H9 (cell line): ENCODE measurements at regions not wholly inside any gene's neighbourhood (a gene's known extent, or its start where the extent isn't known, plus 50 kb on each side); places are given as distances from the start of the nearest gene placed in this dataset.

Experiments used
- DNase-seq: peaks from one replicate; pipeline ENCODE4 v3.0.0-alpha.2; 2017
- H2AFZ ChIP-seq: one replicate; pipeline ENCODE4 v1.6.1; 2013; ENCODE audit warnings: mild to moderate bottlenecking, low read length, control low read depth, moderate library complexity
- H2AK5ac ChIP-seq: 2 replicates; pipeline ENCODE4 v1.6.1; 2013; ENCODE audit warnings: low read length, control low read depth, mixed read lengths; ENCODE audit not compliant: insufficient read length
- H2BK120ac ChIP-seq: one replicate; pipeline ENCODE4 v1.6.1; 2013; ENCODE audit warnings: low read depth, mild to moderate bottlenecking, low read length, control low read depth, inconsistent platforms; ENCODE audit not compliant: poor library complexity, severe bottlenecking
- H2BK12ac ChIP-seq: 2 replicates; pipeline ENCODE4 v1.6.1; 2013; ENCODE audit warnings: low read length, control low read depth, mixed read lengths, low read depth; ENCODE audit not compliant: insufficient read length
- H2BK15ac ChIP-seq: 2 replicates; pipeline ENCODE4 v1.6.1; 2013; ENCODE audit warnings: low read depth, low read length, control low read depth
- H2BK20ac ChIP-seq: one replicate; pipeline ENCODE4 v1.6.1; 2013; ENCODE audit warnings: low read depth, mild to moderate bottlenecking, low read length, control low read depth, inconsistent platforms; ENCODE audit not compliant: poor library complexity, severe bottlenecking
- H2BK5ac ChIP-seq: 2 replicates; pipeline ENCODE4 v1.6.1; 2013; ENCODE audit warnings: low read length, control low read depth, mixed read lengths; ENCODE audit not compliant: insufficient read length
- H3K14ac ChIP-seq: 2 replicates; pipeline ENCODE4 v1.6.1; 2013; ENCODE audit warnings: low read length, control low read depth; ENCODE audit not compliant: insufficient read depth
- H3K18ac ChIP-seq: 2 replicates; pipeline ENCODE4 v1.6.1; 2013; ENCODE audit warnings: low read depth, mild to moderate bottlenecking, mixed read lengths, low read length, control low read depth; ENCODE audit not compliant: insufficient read length
- H3K23ac ChIP-seq: 2 replicates; pipeline ENCODE4 v1.6.1; 2013; ENCODE audit warnings: low read length, control low read depth, mixed read lengths, low read depth; ENCODE audit not compliant: insufficient read length
- H3K23me2 ChIP-seq: 2 replicates; pipeline ENCODE4 v1.6.1; 2013; ENCODE audit warnings: low read depth, mild to moderate bottlenecking, mixed read lengths, low read length, control low read depth; ENCODE audit not compliant: insufficient read length, poor library complexity, severe bottlenecking
- H3K27ac ChIP-seq: 2 replicates; pipeline ENCODE4 v1.5.1; 2013; ENCODE audit warnings: low read length, control low read depth, mixed read lengths, low read depth; ENCODE audit not compliant: insufficient read length
- H3K27me3 ChIP-seq: 2 replicates; pipeline ENCODE4 v1.6.1; 2013; ENCODE audit warnings: low read length, control low read depth, inconsistent platforms; ENCODE audit not compliant: insufficient read depth
- H3K4ac ChIP-seq: 2 replicates; pipeline ENCODE4 v1.6.1; 2013; ENCODE audit warnings: low read depth, mild to moderate bottlenecking, control low read depth, inconsistent platforms, low read length, moderate library complexity
- H3K4me1 ChIP-seq: 2 replicates; pipeline ENCODE4 v1.6.1; 2013; ENCODE audit warnings: low read length, control low read depth, inconsistent platforms; ENCODE audit not compliant: insufficient read depth
- H3K4me2 ChIP-seq: 2 replicates; pipeline ENCODE4 v1.6.1; 2013; ENCODE audit warnings: low read length, control low read depth, mixed read lengths; ENCODE audit not compliant: insufficient read length, insufficient read depth
- H3K56ac ChIP-seq: 2 replicates; pipeline ENCODE4 v1.6.1; 2013; ENCODE audit warnings: low read depth, mild to moderate bottlenecking, mixed read lengths, low read length, control low read depth; ENCODE audit not compliant: insufficient read length
- H3K79me1 ChIP-seq: 2 replicates; pipeline ENCODE4 v1.6.1; 2013; ENCODE audit warnings: low read depth, mild to moderate bottlenecking, moderate library complexity, low read length, control low read depth, inconsistent platforms; ENCODE audit not compliant: insufficient read depth, poor library complexity, severe bottlenecking
- H3K79me2 ChIP-seq: 2 replicates; pipeline ENCODE4 v1.6.1; 2013; ENCODE audit warnings: low read length, control low read depth, inconsistent platforms; ENCODE audit not compliant: insufficient read depth
- H3K9ac ChIP-seq: 2 replicates; pipeline ENCODE4 v1.6.1; 2013; ENCODE audit warnings: low read length, control low read depth, mixed read lengths; ENCODE audit not compliant: insufficient read length; ENCODE audit errors: extremely low read depth
- H3K9me3 ChIP-seq: one replicate; pipeline ENCODE4 v1.6.1; 2013; ENCODE audit warnings: low read depth, low read length, inconsistent platforms; ENCODE audit not compliant: control insufficient read depth
- H3T11ph ChIP-seq: one replicate; pipeline ENCODE4 v1.6.1; 2013; ENCODE audit warnings: mild to moderate bottlenecking, low read length, control low read depth, inconsistent platforms
- H4K20me1 ChIP-seq: one replicate; pipeline ENCODE4 v1.6.1; 2013; ENCODE audit not compliant: control insufficient read depth, insufficient read length, insufficient read depth
- H4K5ac ChIP-seq: 2 replicates; pipeline ENCODE4 v1.6.1; 2013; ENCODE audit warnings: low read depth, mild to moderate bottlenecking, mixed read lengths, low read length, control low read depth; ENCODE audit not compliant: insufficient read length
- H4K8ac ChIP-seq: replicated peaks from 2 replicates; pipeline ENCODE4 v1.6.1; 2013; ENCODE audit warnings: low read length, control low read depth, mixed read lengths, low read depth; ENCODE audit not compliant: insufficient read length
- H4K91ac ChIP-seq: 2 replicates; pipeline ENCODE4 v1.6.1; 2013; ENCODE audit warnings: low read depth, mild to moderate bottlenecking, moderate library complexity, mixed read lengths, low read length, control low read depth; ENCODE audit not compliant: insufficient read length
- H3K27ac Mint-ChIP-seq, 3 experiments: 2 replicates in 2 of 3; 3 replicates in 1 of 3; pipeline ENCODE4 v1.8.0; 2020 to 2021; ENCODE audit warnings: mixed read lengths in 3 of 3, mild to moderate bottlenecking in 1 of 3, moderate library complexity in 1 of 3
- H3K27me3 Mint-ChIP-seq: 2 replicates; pipeline ENCODE4 v1.8.0; 2021; ENCODE audit warnings: low read depth, mild to moderate bottlenecking, moderate library complexity, mixed read lengths
- H3K36me3 Mint-ChIP-seq, 3 experiments: 2 replicates in 2 of 3; 3 replicates in 1 of 3; pipeline ENCODE4 v1.8.0; 2020 to 2021; ENCODE audit warnings: low read depth in 3 of 3, mixed read lengths in 3 of 3; ENCODE audit not compliant: insufficient read depth in 1 of 3
- H3K4me1 Mint-ChIP-seq, 2 experiments: 2 replicates each; pipeline ENCODE4 v1.8.0; 2020; ENCODE audit warnings: mixed read lengths in 2 of 2
- H3K4me3 Mint-ChIP-seq, 2 experiments: 2 replicates in 1 of 2; 3 replicates in 1 of 2; pipeline ENCODE4 v1.8.0; 2020 to 2021; ENCODE audit warnings: mild to moderate bottlenecking in 2 of 2, mixed read lengths in 2 of 2, moderate library complexity in 1 of 2
- H3K9me3 Mint-ChIP-seq, 2 experiments: 2 replicates in 1 of 2; 3 replicates in 1 of 2; pipeline ENCODE4 v1.8.0; 2020; ENCODE audit warnings: mild to moderate bottlenecking in 2 of 2, mixed read lengths in 2 of 2, moderate library complexity in 1 of 2
- CTCF ChIP-seq: fragments of 200-600 bp; sonication (generic); conservative IDR thresholded peaks from 3 replicates; pipeline ENCODE4 v1.8.0; 2021; ENCODE audit warnings: antibody characterized with exemption, mild to moderate bottlenecking
- WGBS: extraction: QIAGEN DNeasy Blood & Tissue Kit; methylation state at CpG from one replicate; pipeline ENCODE4 v1.1.7; 2013; ENCODE audit warnings: missing lambda C conversion rate, low lambda C conversion rate, mixed read lengths; ENCODE audit not compliant: insufficient read length; ENCODE audit errors: extremely low coverage; 5-methylcytosine and 5-hydroxymethylcytosine counted together

DNA sequence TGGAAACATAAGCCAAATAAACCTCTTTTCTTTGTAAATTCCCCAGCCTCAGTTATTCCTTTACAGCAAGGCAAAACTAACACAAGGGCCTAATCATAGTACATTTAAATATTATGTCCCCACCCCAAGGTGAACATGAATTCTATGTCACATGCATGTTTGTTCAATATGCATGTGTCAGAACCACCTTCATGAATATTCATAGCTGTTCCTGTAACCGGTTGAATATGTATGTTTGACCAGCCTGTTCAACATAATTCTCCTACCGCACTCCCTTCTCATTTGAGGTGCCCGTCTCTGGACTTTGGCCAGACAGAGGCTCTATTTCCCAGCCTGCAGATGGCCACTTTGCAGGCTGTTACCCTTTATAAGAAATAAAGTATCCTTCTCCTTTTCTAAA is 769.4 kb upstream of the SLITRK1 start:
- no peaks in the 10 kb centered on the region for H3K79me1 ChIP-seq
- no peak overlapping the region for H3K4me2 ChIP-seq
- H3K23ac ChIP-seq = no peak overlapping the region
- DNase-seq = no peak
- H3K4me1 Mint-ChIP-seq = peaks cover 23 to 45% of the 10 kb centered on the region in 2 experiments
- H3K27ac Mint-ChIP-seq = no peak overlapping the region; a peak in 2 of 7 replicates
- no peak overlapping the region for H4K8ac ChIP-seq
- no peak overlapping the region for H3K27ac ChIP-seq
- no peak overlapping the region for H3K4me3 Mint-ChIP-seq
- H3K9me3 Mint-ChIP-seq = peaks cover 14 to 41% of the 10 kb centered on the region in 2 experiments; a peak in 4 of 5 replicates
- H3K9me3 ChIP-seq = no peaks in the 10 kb centered on the region
- H3K23me2 ChIP-seq = no peaks in the 10 kb centered on the region
- H2BK12ac ChIP-seq = no peak overlapping the region
- no peak overlapping the region for H2BK5ac ChIP-seq
- no peak overlapping the region for H3K18ac ChIP-seq
- H3K27me3 ChIP-seq = no peaks in the 10 kb centered on the region
- no peak overlapping the region for H3K14ac ChIP-seq
- H2AK5ac ChIP-seq = no peak overlapping the region
- H3K79me2 ChIP-seq = no peaks in the 10 kb centered on the region
- H3K9ac ChIP-seq = no peak overlapping the region
- no peak overlapping the region for H2BK120ac ChIP-seq
- no peak overlapping the region for H2BK20ac ChIP-seq
- no peak overlapping the region for H4K5ac ChIP-seq
- H4K20me1 ChIP-seq = no peaks in the 10 kb centered on the region
- peaks cover 7% of the 10 kb centered on the region; the same call in 1 of the 2 replicates for H3K4me1 ChIP-seq
- no peak overlapping the region for H3K4ac ChIP-seq
- H3K27me3 Mint-ChIP-seq = no peaks in the 10 kb centered on the region; the same call in 1 of the 2 replicates
- no peak for TF ChIP-seq CTCF
- H2BK15ac ChIP-seq = no peak overlapping the region
- H3K36me3 Mint-ChIP-seq = peaks cover 14 to 41% (median 34%) of the 10 kb centered on the region in 3 experiments
- H2AFZ ChIP-seq = no peak overlapping the region
- no peak overlapping the region for H3T11ph ChIP-seq
- no peak overlapping the region for H4K91ac ChIP-seq
- WGBS = no CpG with 5 or more reads among the region's 3 CpGs
- no peak overlapping the region for H3K56ac ChIP-seq
